ENCODE measurements at regions not wholly inside any gene's neighbourhood (a gene's known extent, or its start where the extent isn't known, plus 50 kb on each side); places are given as distances from the start of the nearest gene placed in this dataset.
"Not testable (repeated sequence)": the region's sequence is repeated elsewhere in the genome, so short reads cannot be mapped to it uniquely, and the experiment has no call there.

- TF ChIP-seq CTCF (IDR thresholded peaks at IDR 0.05) (no peak), POLR2A (IDR thresholded peaks at IDR 0.05) (no peak)
- no peak for DNase-seq (ENCODE audit: low spot score in 2 of 2)
- WGBS, 2 donors, result 60 to 73% methylated on average over 6 of the region's 6 CpGs
- no peak overlapping the region for H3K4me3 ChIP-seq (ENCODE audit: low read depth, poor library complexity, severe bottlenecking)
- intact Hi-C loops (cut with DNase I; ENCODE audit: low total_unique reads), result no loop called here
Measured at GRCh38 chr1:94299627-94300553, 62.5 kb upstream of the ARHGAP29 start.

- WGBS, 2 donors, result 14 to 17% methylated on average over 2 of the region's 2 CpGs
- peak in 1 of 2 donors; percentile 56 for DNase-seq (ENCODE audit: low spot score in 2 of 2)
- intact Hi-C loops (cut with DNase I; ENCODE audit: low total_unique reads), result no loop called here
- no peak for TF ChIP-seq CTCF (IDR thresholded peaks at IDR 0.05)
- TF ChIP-seq POLR2A (IDR thresholded peaks at IDR 0.05), result no peak
- H3K4me3 ChIP-seq (ENCODE audit: low read depth, poor library complexity, severe bottlenecking), result no peak overlapping the region
Measured at GRCh38 chr1:94298861-94299260, 61.5 kb upstream of the ARHGAP29 start.

- no peak for DNase-seq (ENCODE audit: low spot score in 2 of 2)
- TF ChIP-seq POLR2A (IDR thresholded peaks at IDR 0.05) (no peak), CTCF (IDR thresholded peaks at IDR 0.05) (no peak)
- WGBS, 2 donors, result 58 to 64% methylated on average over 5 of the region's 5 CpGs
- H3K4me3 ChIP-seq (ENCODE audit: low read depth, poor library complexity, severe bottlenecking), result no peak overlapping the region
- intact Hi-C loops (cut with DNase I; ENCODE audit: low total_unique reads), result no loop called here
Measured at GRCh38 chr1:94296018-94296417, 58.6 kb upstream of the ARHGAP29 start.

- WGBS, 2 donors, result 89 to 100% methylated on average over 7 of the region's 8 CpGs
- intact Hi-C loops (cut with DNase I; ENCODE audit: low total_unique reads); DNase-seq (ENCODE audit: low spot score in 2 of 2); H3K4me3 ChIP-seq (ENCODE audit: low read depth, poor library complexity, severe bottlenecking): not testable (repeated sequence)
Measured at GRCh38 chr1:94292978-94293377, 55.6 kb upstream of the ARHGAP29 start.

- H3K4me3 ChIP-seq (ENCODE audit: low read depth, poor library complexity, severe bottlenecking); intact Hi-C loops (cut with DNase I; ENCODE audit: low total_unique reads); DNase-seq (ENCODE audit: low spot score in 2 of 2): not testable (repeated sequence)
- 73 to 90% methylated on average over 1 of the region's 1 CpG for WGBS, 2 donors
Measured at GRCh38 chr1:94289244-94289643, 51.9 kb upstream of the ARHGAP29 start.
